Activated CD4-positive, alpha-beta T cell treated with anti-CD3 and anti-CD28 coated beads, Interleukin-2, amount 50 U/mL, for 48 hours (primary cell): ENCODE measurements at regions not wholly inside any gene's neighbourhood (a gene's known extent, or its start where the extent isn't known, plus 50 kb on each side); places are given as distances from the start of the nearest gene placed in this dataset.
A peak's percentile ranks its signal among the peaks of the same experiment; 100 is the strongest.

Experiments used
- DNase-seq, 2 experiments: peaks; one replicate each; pipeline ENCODE4 v3.0.0-alpha.2; 2020

- DNase-seq = no peak
Observed at GRCh38 chr4:74653331-74654229, 140.7 kb downstream of the BTC start.

GRCh38 chr4:74654230-74654681 is 140.1 kb downstream of the BTC start:
- DNase-seq = no peak

- DNase-seq = no peak
Observed at GRCh38 chr4:74656596-74656995, 137.7 kb downstream of the BTC start.

GRCh38 chr4:74658116-74658515 is 136.2 kb downstream of the BTC start:
- DNase-seq = no peak

- no peak for DNase-seq
Observed at GRCh38 chr4:74659576-74660411, 134.5 kb downstream of the BTC start.

GRCh38 chr4:74660866-74661265 is 133.5 kb downstream of the BTC start:
- no peak for DNase-seq

- DNase-seq = no peak
Observed at GRCh38 chr4:74661427-74662201, 132.7 kb downstream of the BTC start.

GRCh38 chr4:74663631-74664030 is 130.7 kb downstream of the BTC start:
- no peak for DNase-seq

GRCh38 chr4:74665346-74665745 is 129.0 kb downstream of the BTC start:
- DNase-seq = no peak

GRCh38 chr4:74665876-74666275 is 128.4 kb downstream of the BTC start:
- no peak for DNase-seq

- DNase-seq = no peak
Observed at GRCh38 chr4:74667438-74667837, 126.9 kb downstream of the BTC start.

- no peak for DNase-seq
Observed at GRCh38 chr4:74667944-74668343, 126.4 kb downstream of the BTC start.

- DNase-seq = no peak
Observed at GRCh38 chr4:74669702-74670101, 124.6 kb downstream of the BTC start.

GRCh38 chr4:74670583-74670982 is 123.7 kb downstream of the BTC start:
- no peak for DNase-seq

- DNase-seq = peak; percentile 49 to 59
Observed at GRCh38 chr4:74671080-74671698, 123.1 kb downstream of the BTC start.

GRCh38 chr4:74674750-74675149 is 119.6 kb downstream of the BTC start:
- DNase-seq = no peak

- DNase-seq = no peak
Observed at GRCh38 chr4:74675673-74676279, 118.5 kb downstream of the BTC start.

GRCh38 chr4:74682567-74683359 is 111.6 kb downstream of the BTC start:
- no peak for DNase-seq

- no peak for DNase-seq
Observed at GRCh38 chr4:74692972-74693371, 101.4 kb downstream of the BTC start.
